Liver (tissue), 3 donors: ENCODE measurements at regions not wholly inside any gene's neighbourhood (a gene's known extent, or its start where the extent isn't known, plus 50 kb on each side); places are given as distances from the start of the nearest gene placed in this dataset.

Source experiments
- CTCF ChIP-seq: fragments of 150-350 bp; IDR thresholded peaks from 2 replicates; pipeline ENCODE4 v1.5.1; 2017; ENCODE audit warnings: improper control_type of control experiment, low read depth, low read length; ENCODE audit not compliant: missing input control
- GABPA ChIP-seq, 2 donors: IDR thresholded peaks in 1 of 2; conservative IDR thresholded peaks in 1 of 2; 2 replicates each; pipeline ENCODE4 v1.6.1; 2016; ENCODE audit warnings: antibody characterized with exemption in 2 of 2, mild to moderate bottlenecking in 1 of 2, moderate library complexity in 1 of 2
- RAD21 ChIP-seq, 2 donors: IDR thresholded peaks; 2 replicates each; pipeline ENCODE4 v1.6.1; 2016; ENCODE audit warnings: antibody characterized with exemption in 2 of 2, mild to moderate bottlenecking in 2 of 2
- RXRA ChIP-seq, 2 donors: IDR thresholded peaks; 2 replicates each; pipeline ENCODE4 v1.6.1; 2017 to 2018; ENCODE audit warnings: antibody characterized with exemption in 2 of 2, mild to moderate bottlenecking in 1 of 2
- TAF1 ChIP-seq: conservative IDR thresholded peaks from 2 replicates; pipeline ENCODE4 v1.6.1; 2016; ENCODE audit warnings: antibody characterized with exemption, mild to moderate bottlenecking
- YY1 ChIP-seq: IDR thresholded peaks from 2 replicates; pipeline ENCODE4 v1.6.1; 2016; ENCODE audit warnings: antibody characterized with exemption, mild to moderate bottlenecking
- TF ChIP-seq, protein P1 (sequence below): IDR thresholded peaks from 2 replicates; pipeline ENCODE4 v1.6.1; 2016; ENCODE audit warnings: antibody characterized with exemption
- TF ChIP-seq, protein P2 (sequence below): IDR thresholded peaks from 2 replicates; pipeline ENCODE4 v1.6.1; 2016; ENCODE audit warnings: antibody characterized with exemption, mild to moderate bottlenecking
- TF ChIP-seq, protein P3 (sequence below): IDR thresholded peaks from 2 replicates; pipeline ENCODE4 v1.6.1; 2016; ENCODE audit warnings: antibody characterized with exemption
- TF ChIP-seq, protein P4 (sequence below): IDR thresholded peaks from 2 replicates; pipeline ENCODE4 v1.6.1; 2016; ENCODE audit warnings: antibody characterized with exemption
- donor health status: healthy.
- donor health status: healthy.

DNA sequence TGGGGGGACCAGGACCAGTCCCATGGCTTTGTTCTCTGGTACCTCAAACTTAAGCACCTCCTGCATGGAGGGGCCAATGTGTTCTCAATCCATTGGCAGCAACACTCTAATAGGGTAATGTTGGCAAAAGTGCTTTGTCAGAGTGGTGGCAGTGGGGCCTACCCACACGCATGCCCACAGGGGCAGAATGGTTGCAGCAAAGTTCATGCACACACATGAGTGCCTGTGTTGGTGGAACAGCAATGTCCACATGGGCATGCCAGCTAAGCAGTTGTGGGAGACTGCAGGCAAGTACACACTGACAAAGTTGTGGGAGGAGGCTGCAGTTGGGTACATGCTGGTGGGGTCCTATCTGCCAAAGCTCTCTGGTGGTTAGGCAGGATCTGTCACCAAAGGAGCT, 645.2 kb downstream of the ZNF385D start:
- TF ChIP-seq CTCF (no peak), RXRA (IDR thresholded peaks at IDR 0.05) (no peak), YY1 (no peak), RAD21 (IDR thresholded peaks at IDR 0.05) (no peak), GABPA (IDR thresholded peaks at IDR 0.05 in 1 of 2, conservative IDR thresholded peaks at IDR 0.05 in 1 of 2) (no peak), TAF1 (no peak)
- TF ChIP-seq, protein P1, sequence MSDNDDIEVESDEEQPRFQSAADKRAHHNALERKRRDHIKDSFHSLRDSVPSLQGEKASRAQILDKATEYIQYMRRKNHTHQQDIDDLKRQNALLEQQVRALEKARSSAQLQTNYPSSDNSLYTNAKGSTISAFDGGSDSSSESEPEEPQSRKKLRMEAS = no peak
- TF ChIP-seq, protein P2, sequence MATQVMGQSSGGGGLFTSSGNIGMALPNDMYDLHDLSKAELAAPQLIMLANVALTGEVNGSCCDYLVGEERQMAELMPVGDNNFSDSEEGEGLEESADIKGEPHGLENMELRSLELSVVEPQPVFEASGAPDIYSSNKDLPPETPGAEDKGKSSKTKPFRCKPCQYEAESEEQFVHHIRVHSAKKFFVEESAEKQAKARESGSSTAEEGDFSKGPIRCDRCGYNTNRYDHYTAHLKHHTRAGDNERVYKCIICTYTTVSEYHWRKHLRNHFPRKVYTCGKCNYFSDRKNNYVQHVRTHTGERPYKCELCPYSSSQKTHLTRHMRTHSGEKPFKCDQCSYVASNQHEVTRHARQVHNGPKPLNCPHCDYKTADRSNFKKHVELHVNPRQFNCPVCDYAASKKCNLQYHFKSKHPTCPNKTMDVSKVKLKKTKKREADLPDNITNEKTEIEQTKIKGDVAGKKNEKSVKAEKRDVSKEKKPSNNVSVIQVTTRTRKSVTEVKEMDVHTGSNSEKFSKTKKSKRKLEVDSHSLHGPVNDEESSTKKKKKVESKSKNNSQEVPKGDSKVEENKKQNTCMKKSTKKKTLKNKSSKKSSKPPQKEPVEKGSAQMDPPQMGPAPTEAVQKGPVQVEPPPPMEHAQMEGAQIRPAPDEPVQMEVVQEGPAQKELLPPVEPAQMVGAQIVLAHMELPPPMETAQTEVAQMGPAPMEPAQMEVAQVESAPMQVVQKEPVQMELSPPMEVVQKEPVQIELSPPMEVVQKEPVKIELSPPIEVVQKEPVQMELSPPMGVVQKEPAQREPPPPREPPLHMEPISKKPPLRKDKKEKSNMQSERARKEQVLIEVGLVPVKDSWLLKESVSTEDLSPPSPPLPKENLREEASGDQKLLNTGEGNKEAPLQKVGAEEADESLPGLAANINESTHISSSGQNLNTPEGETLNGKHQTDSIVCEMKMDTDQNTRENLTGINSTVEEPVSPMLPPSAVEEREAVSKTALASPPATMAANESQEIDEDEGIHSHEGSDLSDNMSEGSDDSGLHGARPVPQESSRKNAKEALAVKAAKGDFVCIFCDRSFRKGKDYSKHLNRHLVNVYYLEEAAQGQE = no peak
- TF ChIP-seq, protein P3, sequence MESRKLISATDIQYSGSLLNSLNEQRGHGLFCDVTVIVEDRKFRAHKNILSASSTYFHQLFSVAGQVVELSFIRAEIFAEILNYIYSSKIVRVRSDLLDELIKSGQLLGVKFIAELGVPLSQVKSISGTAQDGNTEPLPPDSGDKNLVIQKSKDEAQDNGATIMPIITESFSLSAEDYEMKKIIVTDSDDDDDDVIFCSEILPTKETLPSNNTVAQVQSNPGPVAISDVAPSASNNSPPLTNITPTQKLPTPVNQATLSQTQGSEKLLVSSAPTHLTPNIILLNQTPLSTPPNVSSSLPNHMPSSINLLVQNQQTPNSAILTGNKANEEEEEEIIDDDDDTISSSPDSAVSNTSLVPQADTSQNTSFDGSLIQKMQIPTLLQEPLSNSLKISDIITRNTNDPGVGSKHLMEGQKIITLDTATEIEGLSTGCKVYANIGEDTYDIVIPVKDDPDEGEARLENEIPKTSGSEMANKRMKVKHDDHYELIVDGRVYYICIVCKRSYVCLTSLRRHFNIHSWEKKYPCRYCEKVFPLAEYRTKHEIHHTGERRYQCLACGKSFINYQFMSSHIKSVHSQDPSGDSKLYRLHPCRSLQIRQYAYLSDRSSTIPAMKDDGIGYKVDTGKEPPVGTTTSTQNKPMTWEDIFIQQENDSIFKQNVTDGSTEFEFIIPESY = no peak
- TF ChIP-seq, protein P4, sequence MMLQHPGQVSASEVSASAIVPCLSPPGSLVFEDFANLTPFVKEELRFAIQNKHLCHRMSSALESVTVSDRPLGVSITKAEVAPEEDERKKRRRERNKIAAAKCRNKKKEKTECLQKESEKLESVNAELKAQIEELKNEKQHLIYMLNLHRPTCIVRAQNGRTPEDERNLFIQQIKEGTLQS = no peak
